HUES6 (cell line): ENCODE measurements at regions not wholly inside any gene's neighbourhood (a gene's known extent, or its start where the extent isn't known, plus 50 kb on each side); places are given as distances from the start of the nearest gene placed in this dataset.

Source experiments
- H3K27ac ChIP-seq: 2 replicates; pipeline ENCODE4 v1.7.0; 2013; ENCODE audit warnings: low read depth, mild to moderate bottlenecking, low read length, inconsistent platforms
- H3K27me3 ChIP-seq: 2 replicates; pipeline ENCODE4 v1.6.1; 2013; ENCODE audit warnings: low read length; ENCODE audit not compliant: control insufficient read depth, insufficient read depth
- H3K36me3 ChIP-seq: 2 replicates; pipeline ENCODE4 v1.6.1; 2013; ENCODE audit warnings: low read length; ENCODE audit not compliant: control insufficient read depth, insufficient read depth
- H3K4me1 ChIP-seq: 2 replicates; pipeline ENCODE4 v1.6.1; 2013; ENCODE audit warnings: low read length; ENCODE audit not compliant: control insufficient read depth, insufficient read depth
- H3K4me3 ChIP-seq: 2 replicates; pipeline ENCODE4 v1.5.1; 2013; ENCODE audit warnings: low read depth, low read length
- H3K9ac ChIP-seq: one replicate; pipeline ENCODE4 v1.6.1; 2013; ENCODE audit warnings: mild to moderate bottlenecking, low read length
- H3K9me3 ChIP-seq: 2 replicates; pipeline ENCODE4 v1.6.1; 2013; ENCODE audit warnings: low read depth, low read length; ENCODE audit not compliant: control insufficient read depth, insufficient read depth

DNA sequence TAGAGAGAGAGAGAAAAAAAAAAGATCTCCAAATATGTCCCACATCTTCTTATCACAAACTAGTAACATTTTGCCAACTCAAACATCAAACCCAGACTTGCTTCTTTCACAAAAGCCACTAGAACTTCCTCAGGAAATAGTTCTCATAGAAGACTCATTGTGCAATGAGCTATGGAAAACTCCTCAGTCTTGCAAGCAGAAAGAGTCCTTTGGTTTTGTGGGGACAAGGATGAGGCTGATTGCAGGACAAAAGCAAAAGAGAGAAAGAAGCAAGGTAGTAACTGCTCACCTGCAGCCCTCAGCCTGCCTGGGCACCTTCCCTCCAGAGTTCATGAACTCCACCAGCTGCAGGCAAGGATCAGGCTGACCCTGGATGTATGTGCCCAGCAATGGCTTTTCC is 399.0 kb downstream of the IRX1 start:
- H3K27me3 ChIP-seq: no peaks in the 10 kb centered on the region
- H3K4me1 ChIP-seq: no peaks in the 10 kb centered on the region
- no peaks in the 10 kb centered on the region for H3K36me3 ChIP-seq
- no peak overlapping the region for H3K4me3 ChIP-seq
- no peak overlapping the region for H3K9ac ChIP-seq
- peaks cover 13% of the 10 kb centered on the region for H3K9me3 ChIP-seq
- H3K27ac ChIP-seq: no peak overlapping the region

DNA sequence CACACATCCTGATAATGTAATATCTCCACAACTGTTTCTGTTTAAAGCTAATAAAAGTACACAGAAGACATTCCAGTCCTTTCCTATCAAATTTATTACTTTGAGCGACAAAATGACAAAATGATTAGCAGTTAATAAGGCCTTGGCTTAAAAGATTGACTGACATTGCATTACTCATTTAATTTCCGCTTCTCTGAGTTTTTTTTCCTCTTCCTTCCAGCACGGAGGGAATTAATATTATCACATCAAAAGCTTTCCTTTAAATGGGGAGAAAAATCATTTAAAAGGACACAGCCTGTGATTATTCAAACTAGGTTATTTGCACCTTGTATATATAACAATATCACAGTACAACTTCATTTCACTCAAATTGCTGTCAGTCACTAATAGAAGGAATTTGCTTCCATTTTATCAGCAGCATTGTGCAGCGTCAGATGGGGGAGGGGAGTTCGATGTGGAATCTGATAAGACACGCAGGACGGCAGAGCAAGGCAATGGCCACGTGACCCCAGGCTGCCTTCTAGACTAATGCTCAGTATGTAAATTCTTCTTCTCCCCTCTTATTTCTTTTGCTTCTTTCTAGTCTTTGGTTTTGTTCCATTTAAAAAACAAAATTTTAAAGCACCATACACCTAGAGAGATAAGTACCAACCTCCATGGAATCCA is 400.5 kb downstream of the IRX1 start:
- peaks cover 13% of the 10 kb centered on the region for H3K9me3 ChIP-seq
- H3K27ac ChIP-seq: no peak overlapping the region
- no peak overlapping the region for H3K4me3 ChIP-seq
- H3K27me3 ChIP-seq: no peaks in the 10 kb centered on the region
- H3K36me3 ChIP-seq: no peaks in the 10 kb centered on the region
- H3K9ac ChIP-seq: no peak overlapping the region
- H3K4me1 ChIP-seq: no peaks in the 10 kb centered on the region

DNA sequence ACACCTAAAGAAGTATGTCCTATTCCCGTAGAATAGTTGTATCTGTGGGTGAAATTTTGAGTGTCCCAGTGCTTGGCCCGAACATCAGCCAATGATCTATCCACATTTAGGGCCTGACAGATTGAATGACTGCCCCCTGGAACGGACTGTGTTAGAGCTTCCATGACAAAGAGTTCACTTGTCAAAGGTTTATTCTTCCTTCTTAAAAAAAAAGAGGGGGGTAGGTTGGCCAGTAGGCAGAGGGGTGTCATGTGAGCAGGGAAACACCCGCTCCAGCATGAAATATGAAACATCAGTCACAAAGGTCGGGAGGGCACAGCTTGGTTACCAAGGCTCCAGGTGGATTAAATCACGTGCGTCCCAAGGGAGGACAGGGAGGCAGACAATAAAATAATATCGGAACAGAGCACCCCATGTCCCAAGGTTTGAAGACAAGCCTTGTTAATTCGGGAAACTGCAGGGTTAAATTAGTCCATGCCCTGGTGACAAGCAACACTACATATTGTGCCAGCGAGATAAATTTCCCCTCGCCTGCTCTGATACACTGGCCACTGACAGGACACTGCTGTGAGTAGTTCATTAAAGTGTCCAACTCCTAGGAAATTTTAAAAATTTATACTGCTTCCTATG is 401.2 kb downstream of the IRX1 start:
- no peak overlapping the region for H3K27ac ChIP-seq
- H3K9me3 ChIP-seq: peaks cover 11% of the 10 kb centered on the region
- no peaks in the 10 kb centered on the region for H3K27me3 ChIP-seq
- H3K9ac ChIP-seq: no peak overlapping the region
- H3K4me1 ChIP-seq: no peaks in the 10 kb centered on the region
- no peak overlapping the region for H3K4me3 ChIP-seq
- no peaks in the 10 kb centered on the region for H3K36me3 ChIP-seq

DNA sequence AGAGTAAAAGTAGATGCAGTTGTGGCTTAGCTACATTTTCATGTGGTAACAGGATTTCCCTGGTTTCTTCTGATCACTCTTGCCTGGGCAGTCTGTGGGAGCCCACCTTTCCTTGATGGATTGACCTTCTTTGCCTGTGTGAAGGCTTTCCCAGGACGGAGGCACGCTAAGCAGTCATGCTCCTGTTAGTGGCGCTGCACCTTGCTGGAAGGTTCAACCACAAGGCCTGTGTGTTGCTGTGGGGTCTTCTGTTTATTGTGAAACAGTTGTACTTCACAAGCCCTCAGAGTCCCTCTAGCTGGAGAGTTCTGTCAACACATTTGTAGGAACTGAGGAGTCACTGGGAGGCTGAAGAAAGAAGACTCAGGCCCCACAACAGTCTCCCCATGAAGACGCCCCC is 402.0 kb downstream of the IRX1 start:
- no peaks in the 10 kb centered on the region for H3K4me1 ChIP-seq
- H3K9ac ChIP-seq: no peak overlapping the region
- H3K27ac ChIP-seq: no peak overlapping the region
- H3K4me3 ChIP-seq: no peak overlapping the region
- no peaks in the 10 kb centered on the region for H3K27me3 ChIP-seq
- H3K36me3 ChIP-seq: no peaks in the 10 kb centered on the region
- peaks cover 3% of the 10 kb centered on the region for H3K9me3 ChIP-seq

DNA sequence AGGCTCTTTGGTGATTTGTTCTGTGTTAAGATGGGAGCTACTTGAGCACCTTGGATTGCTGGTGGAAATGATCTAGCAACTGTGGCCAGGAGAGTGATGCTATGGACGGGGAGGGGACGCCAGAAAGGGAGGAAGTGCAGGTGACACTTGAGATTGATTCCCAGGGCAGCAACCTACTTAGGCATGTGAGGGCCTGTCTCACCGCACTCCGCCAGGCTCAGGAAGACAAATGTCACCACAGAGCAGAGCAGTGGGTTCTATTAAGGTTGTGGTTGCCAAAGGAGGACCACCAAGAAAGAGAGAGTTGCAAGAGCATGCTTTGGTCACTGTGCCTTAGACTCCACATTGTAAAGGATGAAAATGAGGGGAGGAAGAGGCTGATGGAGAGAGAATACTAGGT is 404.3 kb downstream of the IRX1 start:
- Histone ChIP-seq H3K9me3 (peaks cover 2% of the 10 kb centered on the region; the same call in 1 of the 2 replicates), H3K27ac (no peak overlapping the region), H3K4me3 (no peak overlapping the region), H3K27me3 (no peaks in the 10 kb centered on the region), H3K9ac (no peak overlapping the region), H3K4me1 (no peaks in the 10 kb centered on the region), H3K36me3 (no peaks in the 10 kb centered on the region)

DNA sequence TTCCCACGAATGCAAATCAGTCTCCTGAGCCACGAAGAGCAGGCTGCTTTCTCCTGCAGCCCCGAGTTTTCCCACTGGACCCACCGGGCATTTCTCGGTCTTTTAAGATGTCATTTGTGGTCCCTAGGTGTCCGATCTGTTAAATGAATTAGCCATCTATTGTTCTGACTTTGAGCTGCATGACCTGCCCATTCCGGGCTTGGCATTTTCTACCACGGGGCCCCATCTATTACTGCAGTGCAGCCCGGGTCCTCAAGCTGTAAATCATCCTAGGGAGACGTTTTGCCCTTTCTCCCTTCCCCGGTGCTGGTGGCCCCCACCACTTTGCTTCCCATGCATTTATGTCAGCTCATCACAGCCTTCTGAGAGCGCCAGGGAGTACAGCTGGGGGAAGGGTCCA is 405.4 kb downstream of the IRX1 start:
- peaks cover 2% of the 10 kb centered on the region; the same call in 1 of the 2 replicates for H3K9me3 ChIP-seq
- H3K9ac ChIP-seq: no peak overlapping the region
- no peaks in the 10 kb centered on the region for H3K4me1 ChIP-seq
- H3K27me3 ChIP-seq: no peaks in the 10 kb centered on the region
- no peak overlapping the region for H3K27ac ChIP-seq
- H3K4me3 ChIP-seq: no peak overlapping the region
- no peaks in the 10 kb centered on the region for H3K36me3 ChIP-seq

DNA sequence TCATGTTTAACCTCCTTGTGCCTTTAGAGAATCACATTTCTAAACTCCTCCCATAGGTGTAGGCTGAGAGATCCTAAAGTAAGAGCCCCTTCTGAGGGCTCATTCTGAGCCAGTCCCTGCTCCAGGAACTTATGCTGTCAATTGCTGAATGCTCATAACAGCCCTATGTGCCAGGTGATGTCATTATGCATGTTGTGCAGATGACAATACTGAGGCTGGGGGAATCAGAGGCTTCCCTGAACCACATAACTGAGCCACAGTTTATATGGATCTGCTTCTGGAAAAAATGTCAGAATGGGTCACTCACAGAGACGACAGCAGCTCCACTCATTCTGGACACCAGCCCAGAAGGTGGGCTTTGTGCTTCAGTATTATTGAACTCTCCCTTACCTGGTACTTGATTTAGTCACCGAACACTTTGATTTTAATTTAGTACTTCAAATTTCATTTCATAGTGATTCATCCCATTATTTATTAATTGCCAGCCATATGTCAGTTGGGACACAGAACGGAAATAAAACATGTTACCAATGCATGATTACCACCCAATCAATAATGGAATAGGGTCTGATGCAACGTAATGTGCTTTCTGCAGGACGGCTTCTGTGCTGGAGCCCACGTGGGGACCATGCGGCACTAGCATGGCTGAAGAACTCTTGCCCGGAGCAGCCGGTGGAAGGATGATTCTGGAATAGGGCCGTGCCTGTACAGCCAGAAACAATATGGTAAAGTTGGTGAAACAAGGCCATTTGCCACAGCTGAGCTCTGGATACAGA is 406.3 kb downstream of the IRX1 start:
- Histone ChIP-seq H3K9me3 (peaks cover 2% of the 10 kb centered on the region; the same call in 1 of the 2 replicates), H3K4me1 (no peaks in the 10 kb centered on the region), H3K4me3 (no peak overlapping the region), H3K9ac (no peak overlapping the region), H3K27ac (no peak overlapping the region), H3K27me3 (no peaks in the 10 kb centered on the region), H3K36me3 (no peaks in the 10 kb centered on the region)

DNA sequence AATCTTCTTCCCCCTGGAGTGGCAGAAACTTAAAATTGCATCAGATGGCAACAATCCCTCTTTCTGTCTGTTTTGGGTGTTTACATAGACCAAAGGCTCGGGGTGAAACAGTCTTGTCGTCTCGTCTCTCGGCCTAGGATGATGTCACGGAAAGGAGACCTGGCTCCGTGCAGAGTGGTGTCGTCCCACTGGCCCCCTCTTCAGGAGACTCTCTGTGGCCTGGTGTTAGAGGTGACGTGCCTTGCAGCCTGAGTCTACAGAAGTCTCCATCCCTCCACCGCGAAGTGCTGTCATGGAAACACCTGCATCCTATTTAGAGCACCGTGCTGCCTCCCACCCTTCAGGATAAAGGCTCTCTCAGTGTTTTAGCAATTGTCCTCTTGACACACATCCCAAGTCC is 409.7 kb downstream of the IRX1 start:
- peaks cover 2% of the 10 kb centered on the region; the same call in 1 of the 2 replicates for H3K9me3 ChIP-seq
- no peak overlapping the region for H3K27ac ChIP-seq
- H3K4me3 ChIP-seq: no peak overlapping the region
- H3K9ac ChIP-seq: no peak overlapping the region
- H3K36me3 ChIP-seq: no peaks in the 10 kb centered on the region
- H3K27me3 ChIP-seq: no peaks in the 10 kb centered on the region
- no peaks in the 10 kb centered on the region for H3K4me1 ChIP-seq

DNA sequence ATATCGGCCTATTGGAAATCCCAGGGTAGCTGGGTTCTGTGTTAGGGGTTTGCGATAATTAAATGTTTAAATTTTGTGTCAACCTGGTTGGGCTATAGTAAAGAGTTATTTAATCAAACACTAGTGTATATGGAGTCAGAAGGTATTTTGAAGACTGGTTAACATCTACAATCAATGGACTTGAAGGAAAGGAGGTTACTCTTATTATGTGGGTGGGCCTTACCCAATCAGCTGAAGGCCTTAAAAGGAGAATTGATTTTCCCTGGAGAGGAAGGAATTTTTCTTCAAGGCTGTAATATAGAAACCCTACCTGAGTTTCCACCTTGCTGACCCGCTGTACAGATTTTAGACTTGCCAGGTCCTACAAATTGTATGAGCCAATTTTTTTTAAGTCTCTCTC is 411.4 kb downstream of the IRX1 start:
- Histone ChIP-seq H3K36me3 (no peaks in the 10 kb centered on the region), H3K4me1 (no peaks in the 10 kb centered on the region), H3K9me3 (peaks cover 2% of the 10 kb centered on the region; the same call in 1 of the 2 replicates), H3K27me3 (no peaks in the 10 kb centered on the region), H3K9ac (no peak overlapping the region), H3K27ac (no peak overlapping the region), H3K4me3 (no peak overlapping the region)

DNA sequence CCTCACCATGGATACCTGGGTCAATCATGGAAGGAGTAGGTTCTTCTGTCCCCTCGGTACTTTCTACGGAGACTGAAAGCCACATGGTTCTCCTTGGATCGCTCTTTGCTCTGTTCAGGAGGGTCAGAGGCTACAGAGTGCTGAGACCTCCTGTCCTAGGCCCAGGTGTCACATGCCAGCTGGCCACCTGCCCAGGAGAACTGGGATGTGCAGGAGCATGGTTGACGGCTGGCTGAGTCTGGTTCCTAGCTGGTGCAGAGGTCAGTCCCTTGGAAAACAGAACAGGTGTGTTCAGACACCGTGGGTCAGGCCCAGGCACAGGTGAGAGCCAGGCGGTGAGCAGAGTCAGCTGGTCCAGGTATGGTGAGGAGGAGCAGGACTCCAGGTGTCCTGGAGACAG is 416.3 kb downstream of the IRX1 start:
- no peaks in the 10 kb centered on the region for H3K9me3 ChIP-seq
- no peaks in the 10 kb centered on the region for H3K4me1 ChIP-seq
- no peak overlapping the region for H3K9ac ChIP-seq
- no peak overlapping the region for H3K27ac ChIP-seq
- H3K36me3 ChIP-seq: no peaks in the 10 kb centered on the region
- no peaks in the 10 kb centered on the region for H3K27me3 ChIP-seq
- H3K4me3 ChIP-seq: no peak overlapping the region
